ENCODE measurements at regions not wholly inside any gene's neighbourhood (a gene's known extent, or its start where the extent isn't known, plus 50 kb on each side); places are given as distances from the start of the nearest gene placed in this dataset.

DNA sequence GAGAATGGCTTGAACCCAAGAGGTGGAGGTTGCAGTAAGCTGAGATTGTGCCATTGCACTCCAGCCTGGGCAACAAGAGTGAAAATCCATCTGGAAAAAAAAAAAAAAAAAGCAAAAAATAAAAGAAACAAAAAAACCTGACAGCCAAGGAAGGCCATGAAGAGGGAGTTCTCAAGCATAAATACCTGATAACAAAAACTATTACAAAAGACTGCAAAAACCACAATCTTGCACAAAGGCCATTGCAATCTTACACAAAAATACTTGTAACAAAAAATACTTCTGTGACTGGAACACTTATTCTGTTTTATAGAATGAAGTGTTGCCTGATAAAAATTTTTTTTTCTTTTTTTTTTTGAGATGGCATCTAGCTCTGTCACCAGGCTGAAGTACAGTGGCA, 61.5 kb upstream of the TSC22D1 start:
- TF ChIP-seq EP300 (IDR thresholded peaks at IDR 0.05), result no peak
- TF ChIP-seq REST (IDR thresholded peaks at IDR 0.05), result no peak
- TF ChIP-seq, protein P1, sequence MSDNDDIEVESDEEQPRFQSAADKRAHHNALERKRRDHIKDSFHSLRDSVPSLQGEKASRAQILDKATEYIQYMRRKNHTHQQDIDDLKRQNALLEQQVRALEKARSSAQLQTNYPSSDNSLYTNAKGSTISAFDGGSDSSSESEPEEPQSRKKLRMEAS (IDR thresholded peaks at IDR 0.05), result no peak
- TF ChIP-seq, protein P2, sequence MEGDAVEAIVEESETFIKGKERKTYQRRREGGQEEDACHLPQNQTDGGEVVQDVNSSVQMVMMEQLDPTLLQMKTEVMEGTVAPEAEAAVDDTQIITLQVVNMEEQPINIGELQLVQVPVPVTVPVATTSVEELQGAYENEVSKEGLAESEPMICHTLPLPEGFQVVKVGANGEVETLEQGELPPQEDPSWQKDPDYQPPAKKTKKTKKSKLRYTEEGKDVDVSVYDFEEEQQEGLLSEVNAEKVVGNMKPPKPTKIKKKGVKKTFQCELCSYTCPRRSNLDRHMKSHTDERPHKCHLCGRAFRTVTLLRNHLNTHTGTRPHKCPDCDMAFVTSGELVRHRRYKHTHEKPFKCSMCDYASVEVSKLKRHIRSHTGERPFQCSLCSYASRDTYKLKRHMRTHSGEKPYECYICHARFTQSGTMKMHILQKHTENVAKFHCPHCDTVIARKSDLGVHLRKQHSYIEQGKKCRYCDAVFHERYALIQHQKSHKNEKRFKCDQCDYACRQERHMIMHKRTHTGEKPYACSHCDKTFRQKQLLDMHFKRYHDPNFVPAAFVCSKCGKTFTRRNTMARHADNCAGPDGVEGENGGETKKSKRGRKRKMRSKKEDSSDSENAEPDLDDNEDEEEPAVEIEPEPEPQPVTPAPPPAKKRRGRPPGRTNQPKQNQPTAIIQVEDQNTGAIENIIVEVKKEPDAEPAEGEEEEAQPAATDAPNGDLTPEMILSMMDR (IDR thresholded peaks at IDR 0.05), result no peak
- TF ChIP-seq, protein P3, sequence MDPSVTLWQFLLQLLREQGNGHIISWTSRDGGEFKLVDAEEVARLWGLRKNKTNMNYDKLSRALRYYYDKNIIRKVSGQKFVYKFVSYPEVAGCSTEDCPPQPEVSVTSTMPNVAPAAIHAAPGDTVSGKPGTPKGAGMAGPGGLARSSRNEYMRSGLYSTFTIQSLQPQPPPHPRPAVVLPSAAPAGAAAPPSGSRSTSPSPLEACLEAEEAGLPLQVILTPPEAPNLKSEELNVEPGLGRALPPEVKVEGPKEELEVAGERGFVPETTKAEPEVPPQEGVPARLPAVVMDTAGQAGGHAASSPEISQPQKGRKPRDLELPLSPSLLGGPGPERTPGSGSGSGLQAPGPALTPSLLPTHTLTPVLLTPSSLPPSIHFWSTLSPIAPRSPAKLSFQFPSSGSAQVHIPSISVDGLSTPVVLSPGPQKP (IDR thresholded peaks at IDR 0.05; ENCODE audit: low read depth, low read length), result no peak
- TF ChIP-seq KDM5A (IDR thresholded peaks at IDR 0.05), result no peak
- TF ChIP-seq RAD21 (conservative IDR thresholded peaks at IDR 0.05 in 1 of 2, IDR thresholded peaks at IDR 0.05 in 1 of 2), result no peak
- TF ChIP-seq POLR2A (IDR thresholded peaks at IDR 0.05; ENCODE audit: low read length), result no peak
- no peak for TF ChIP-seq CEBPB (IDR thresholded peaks at IDR 0.05)
- no peak for TF ChIP-seq NFE2L2 (conservative IDR thresholded peaks at IDR 0.05; ENCODE audit: low read length)
- no peak for TF ChIP-seq JUN (IDR thresholded peaks at IDR 0.05)
- no peak for TF ChIP-seq SREBF2 (IDR thresholded peaks at IDR 0.05)
- TF ChIP-seq, protein P4, sequence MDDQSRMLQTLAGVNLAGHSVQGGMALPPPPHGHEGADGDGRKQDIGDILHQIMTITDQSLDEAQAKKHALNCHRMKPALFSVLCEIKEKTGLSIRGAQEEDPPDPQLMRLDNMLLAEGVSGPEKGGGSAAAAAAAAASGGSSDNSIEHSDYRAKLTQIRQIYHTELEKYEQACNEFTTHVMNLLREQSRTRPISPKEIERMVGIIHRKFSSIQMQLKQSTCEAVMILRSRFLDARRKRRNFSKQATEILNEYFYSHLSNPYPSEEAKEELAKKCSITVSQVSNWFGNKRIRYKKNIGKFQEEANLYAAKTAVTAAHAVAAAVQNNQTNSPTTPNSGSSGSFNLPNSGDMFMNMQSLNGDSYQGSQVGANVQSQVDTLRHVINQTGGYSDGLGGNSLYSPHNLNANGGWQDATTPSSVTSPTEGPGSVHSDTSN (IDR thresholded peaks at IDR 0.05), result no peak
- no peak for TF ChIP-seq ESRRA (IDR thresholded peaks at IDR 0.05; ENCODE audit: borderline replicate concordance, low read length)
